CD14-positive monocyte (primary cell): ENCODE measurements at regions not wholly inside any gene's neighbourhood (a gene's known extent, or its start where the extent isn't known, plus 50 kb on each side); places are given as distances from the start of the nearest gene placed in this dataset.

Experiments
- DNase-seq, 3 donors: peaks; one replicate each; pipeline ENCODE4 v3.0.0-alpha.2; 2011 to 2022
- H2AFZ ChIP-seq: 2 replicates; pipeline ENCODE4 v1.6.0; 2012; ENCODE audit warnings: mild to moderate bottlenecking, low read depth, low read length, inconsistent platforms; ENCODE audit not compliant: insufficient read depth, poor library complexity, severe bottlenecking
- H3K27ac ChIP-seq, 2 donors: 1 replicate in 1 of 2; 2 replicates in 1 of 2; pipeline ENCODE4 v1.5.1; 2012 to 2013; ENCODE audit warnings: low read length in 2 of 2, control low read depth in 1 of 2, inconsistent platforms in 1 of 2, low read depth in 1 of 2, mild to moderate bottlenecking in 1 of 2
- H3K27me3 ChIP-seq, 2 donors: one replicate each; pipeline versions ENCODE4 v1.6.0 to v1.6.1; 2011 to 2013; ENCODE audit warnings: low read length in 2 of 2; ENCODE audit not compliant: control insufficient read depth in 2 of 2, insufficient read depth in 2 of 2
- H3K36me3 ChIP-seq, 2 donors: replicated peaks in 1 of 2; 1 replicate in 1 of 2; 2 replicates in 1 of 2; pipeline versions ENCODE4 v1.5.1 to v1.6.1; 2012 to 2013; ENCODE audit warnings: low read length in 2 of 2, control low read depth in 1 of 2, inconsistent platforms in 1 of 2, mild to moderate bottlenecking in 1 of 2; ENCODE audit not compliant: insufficient read depth in 2 of 2, control insufficient read depth in 1 of 2
- H3K4me1 ChIP-seq, 2 donors: 1 replicate in 1 of 2; 2 replicates in 1 of 2; pipeline versions ENCODE4 v1.5.1 to v1.6.1; 2012 to 2013; ENCODE audit warnings: low read length in 2 of 2, control low read depth in 1 of 2, inconsistent platforms in 1 of 2, mild to moderate bottlenecking in 1 of 2, moderate library complexity in 1 of 2; ENCODE audit not compliant: insufficient read depth in 2 of 2, control insufficient read depth in 1 of 2
- H3K4me2 ChIP-seq: replicated peaks from 2 replicates; pipeline ENCODE3; 2012; ENCODE audit warnings: low read length, moderate library complexity, mild to moderate bottlenecking; ENCODE audit not compliant: poor library complexity, severe bottlenecking; ENCODE audit errors: extremely low read depth
- H3K4me3 ChIP-seq, 3 experiments: fragments of 200-600 bp in 1 of 3; sonication (generic) in 1 of 3; replicated peaks in 1 of 3; 1 replicate in 2 of 3; 2 replicates in 1 of 3; pipeline ENCODE4 v1.5.1; 2011 to 2013; ENCODE audit warnings: low read length in 3 of 3, mild to moderate bottlenecking in 3 of 3, control low read depth in 2 of 3, low read depth in 2 of 3, inconsistent platforms in 1 of 3, moderate library complexity in 1 of 3
- H3K79me2 ChIP-seq: 2 replicates; pipeline ENCODE4 v1.6.0; 2012; ENCODE audit warnings: mild to moderate bottlenecking, control low read depth, inconsistent platforms, low read length, moderate library complexity; ENCODE audit not compliant: insufficient read depth
- H3K9ac ChIP-seq: 2 replicates; pipeline ENCODE4 v1.6.0; 2017; ENCODE audit warnings: low read length, mild to moderate bottlenecking; ENCODE audit not compliant: insufficient read depth, poor library complexity, severe bottlenecking
- H3K9me3 ChIP-seq, 2 donors: replicated peaks in 1 of 2; 1 replicate in 1 of 2; 2 replicates in 1 of 2; pipeline versions ENCODE4 v1.5.1 to v1.6.1; 2012 to 2013; ENCODE audit warnings: low read length in 2 of 2, control low read depth in 1 of 2; ENCODE audit not compliant: control insufficient read depth in 1 of 2, insufficient read depth in 1 of 2
- H4K20me1 ChIP-seq: 2 replicates; pipeline ENCODE4 v1.6.0; 2012; ENCODE audit warnings: mild to moderate bottlenecking, low read length, control low read depth, moderate library complexity; ENCODE audit not compliant: insufficient read depth
- H3K27ac Mint-ChIP-seq, 7 donors: one replicate each; pipeline ENCODE4 v1.8.0; 2020; ENCODE audit warnings: mild to moderate bottlenecking in 7 of 7, mixed read lengths in 7 of 7, moderate library complexity in 6 of 7, inconsistent platforms in 2 of 7
- H3K27me3 Mint-ChIP-seq, 3 donors: one replicate each; pipeline ENCODE4 v1.8.0; 2021 to 2022; ENCODE audit warnings: low read depth in 3 of 3, mild to moderate bottlenecking in 3 of 3, mixed read lengths in 3 of 3, moderate library complexity in 3 of 3, inconsistent platforms in 1 of 3
- H3K36me3 Mint-ChIP-seq, 2 donors: one replicate each; pipeline ENCODE4 v1.8.0; 2020; ENCODE audit warnings: mixed read lengths in 2 of 2, inconsistent platforms in 1 of 2, mild to moderate bottlenecking in 1 of 2
- H3K4me1 Mint-ChIP-seq: one replicate; pipeline ENCODE4 v1.8.0; 2020; ENCODE audit warnings: mild to moderate bottlenecking, mixed read lengths
- H3K4me3 Mint-ChIP-seq, 2 donors: one replicate each; pipeline ENCODE4 v1.8.0; 2020; ENCODE audit warnings: mild to moderate bottlenecking in 2 of 2, mixed read lengths in 2 of 2, moderate library complexity in 1 of 2
- H3K9me3 Mint-ChIP-seq, 7 donors: one replicate each; pipeline ENCODE4 v1.8.0; 2020 to 2022; ENCODE audit warnings: mixed read lengths in 7 of 7, mild to moderate bottlenecking in 6 of 7, moderate library complexity in 6 of 7, inconsistent platforms in 2 of 7
- WGBS: methylation state at CpG from one replicate; pipeline ENCODE4 v1.1.5; 2013; ENCODE audit warnings: missing lambda C conversion rate; ENCODE audit not compliant: insufficient coverage; 5-methylcytosine and 5-hydroxymethylcytosine counted together
- intact Hi-C, 2 donors: fragments of 100-400 bp; cut with micrococcal nuclease; formaldehyde crosslinking; loops; one replicate each; pipeline versions ENCODE4 v1.15.0 to v1.15.1; 2023
- TF ChIP-seq, protein P1 (sequence below): fragments of 200-600 bp; IDR thresholded peaks from one replicate; pipeline ENCODE4 v1.8.0; 2022; ENCODE audit warnings: antibody characterized with exemption, mild to moderate bottlenecking

GRCh38 chr9:2495221-2496005 lies 126.2 kb upstream of the VLDLR start:
- no peaks in the 10 kb centered on the region for H3K4me1 ChIP-seq
- no peaks in the 10 kb centered on the region for H3K4me1 Mint-ChIP-seq
- WGBS, result 75% methylated on average over 1 of the region's 3 CpGs
- H3K27ac Mint-ChIP-seq, result no peak overlapping the region
- intact Hi-C loops, result no loop called here
- no peaks in the 10 kb centered on the region for H3K36me3 ChIP-seq
- H3K27me3 Mint-ChIP-seq, result no peaks in the 10 kb centered on the region
- no peaks in the 10 kb centered on the region for H3K79me2 ChIP-seq
- no peak overlapping the region for H3K9ac ChIP-seq
- TF ChIP-seq, protein P1, sequence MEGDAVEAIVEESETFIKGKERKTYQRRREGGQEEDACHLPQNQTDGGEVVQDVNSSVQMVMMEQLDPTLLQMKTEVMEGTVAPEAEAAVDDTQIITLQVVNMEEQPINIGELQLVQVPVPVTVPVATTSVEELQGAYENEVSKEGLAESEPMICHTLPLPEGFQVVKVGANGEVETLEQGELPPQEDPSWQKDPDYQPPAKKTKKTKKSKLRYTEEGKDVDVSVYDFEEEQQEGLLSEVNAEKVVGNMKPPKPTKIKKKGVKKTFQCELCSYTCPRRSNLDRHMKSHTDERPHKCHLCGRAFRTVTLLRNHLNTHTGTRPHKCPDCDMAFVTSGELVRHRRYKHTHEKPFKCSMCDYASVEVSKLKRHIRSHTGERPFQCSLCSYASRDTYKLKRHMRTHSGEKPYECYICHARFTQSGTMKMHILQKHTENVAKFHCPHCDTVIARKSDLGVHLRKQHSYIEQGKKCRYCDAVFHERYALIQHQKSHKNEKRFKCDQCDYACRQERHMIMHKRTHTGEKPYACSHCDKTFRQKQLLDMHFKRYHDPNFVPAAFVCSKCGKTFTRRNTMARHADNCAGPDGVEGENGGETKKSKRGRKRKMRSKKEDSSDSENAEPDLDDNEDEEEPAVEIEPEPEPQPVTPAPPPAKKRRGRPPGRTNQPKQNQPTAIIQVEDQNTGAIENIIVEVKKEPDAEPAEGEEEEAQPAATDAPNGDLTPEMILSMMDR, result no peak
- H2AFZ ChIP-seq, result no peak overlapping the region
- peaks cover 0 to 2% (median 0%) of the 10 kb centered on the region in 7 donors for H3K9me3 Mint-ChIP-seq
- no peaks in the 10 kb centered on the region for H3K36me3 Mint-ChIP-seq
- H3K4me2 ChIP-seq, result no peak overlapping the region
- DNase-seq, result no peak
- H3K4me3 ChIP-seq, result no peak overlapping the region
- no peak overlapping the region for H3K27ac ChIP-seq
- H3K4me3 Mint-ChIP-seq, result no peak overlapping the region
- H3K9me3 ChIP-seq, result no peaks in the 10 kb centered on the region
- no peaks in the 10 kb centered on the region for H4K20me1 ChIP-seq
- no peaks in the 10 kb centered on the region for H3K27me3 ChIP-seq

DNA sequence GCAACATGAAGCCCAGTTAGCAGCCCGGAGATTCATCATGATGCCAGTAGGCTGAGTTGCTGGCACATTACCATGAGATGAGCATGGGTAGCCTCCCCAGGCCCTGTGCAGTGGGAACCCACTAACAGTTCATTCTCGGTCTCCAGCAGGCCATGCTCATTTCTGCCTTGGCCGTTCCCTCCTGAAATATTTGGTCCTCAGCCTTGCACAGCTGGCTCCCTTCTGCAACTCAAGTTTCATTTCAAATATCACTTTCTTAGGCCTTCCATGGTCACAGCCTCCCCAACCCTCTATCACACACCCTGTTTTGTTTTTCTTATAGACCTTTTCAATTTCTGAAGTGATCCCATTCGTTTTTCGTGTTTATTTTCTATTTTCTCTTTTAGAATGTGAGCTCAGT lies 125.4 kb upstream of the VLDLR start:
- WGBS, result 83% methylated on average over 5 of the region's 5 CpGs

More for the DNA sequence above, 125.4 kb upstream of the VLDLR start:
- TF ChIP-seq, protein P1, result no peak
- Histone ChIP-seq H3K9me3 (no peaks in the 10 kb centered on the region), H2AFZ (no peak overlapping the region), H3K36me3 (no peaks in the 10 kb centered on the region), H4K20me1 (no peaks in the 10 kb centered on the region), H3K27me3 (no peaks in the 10 kb centered on the region), H3K79me2 (no peaks in the 10 kb centered on the region), H3K27ac (no peak overlapping the region), H3K4me2 (no peak overlapping the region), H3K4me1 (no peaks in the 10 kb centered on the region), H3K9ac (no peak overlapping the region), H3K4me3 (no peak overlapping the region)
- Mint-ChIP-seq H3K27ac (no peak overlapping the region), H3K4me3 (no peak overlapping the region), H3K9me3 (peaks cover 0 to under 1% (median 0%) of the 10 kb centered on the region in 7 donors), H3K36me3 (no peaks in the 10 kb centered on the region), H3K4me1 (no peaks in the 10 kb centered on the region), H3K27me3 (no peaks in the 10 kb centered on the region)
- DNase-seq, result no peak
- intact Hi-C loops, result no loop called here
